ENCODE measurements at regions not wholly inside any gene's neighbourhood (a gene's known extent, or its start where the extent isn't known, plus 50 kb on each side); places are given as distances from the start of the nearest gene placed in this dataset.

GRCh38 chr1:192941722-192942411 lies 117.3 kb downstream of the UCHL5 start:
- intact Hi-C loops (cut with DNase I) = no loop called here
- DNase-seq (ENCODE audit: low spot score) = no peak

- intact Hi-C loops (cut with DNase I) = no loop called here
- no peak for DNase-seq (ENCODE audit: low spot score)
These were observed 116.1 kb downstream of the UCHL5 start for GRCh38 chr1:192943108-192943507.

- DNase-seq (ENCODE audit: low spot score) = no peak
- intact Hi-C loops (cut with DNase I) = no loop called here
These were observed 115.6 kb downstream of the UCHL5 start for GRCh38 chr1:192943522-192943921.

- intact Hi-C loops (cut with DNase I) = no loop called here
- DNase-seq (ENCODE audit: low spot score) = no peak
These were observed 113.6 kb downstream of the UCHL5 start for GRCh38 chr1:192945390-192946130.

- intact Hi-C loops (cut with DNase I) = no loop called here
- no peak for DNase-seq (ENCODE audit: low spot score)
These were observed 109.4 kb downstream of the UCHL5 start for GRCh38 chr1:192949783-192950182.

- no peak for DNase-seq (ENCODE audit: low spot score)
- intact Hi-C loops (cut with DNase I) = no loop called here
These were observed 108.2 kb downstream of the UCHL5 start for GRCh38 chr1:192950926-192951325.

GRCh38 chr1:192951691-192952460 lies 107.3 kb downstream of the UCHL5 start:
- intact Hi-C loops (cut with DNase I) = no loop called here
- no peak for DNase-seq (ENCODE audit: low spot score)

GRCh38 chr1:192952646-192953045 lies 106.5 kb downstream of the UCHL5 start:
- intact Hi-C loops (cut with DNase I) = no loop called here

GRCh38 chr1:192954705-192955265 lies 104.4 kb downstream of the UCHL5 start:
- peak; percentile 79 for DNase-seq (ENCODE audit: low spot score)
- intact Hi-C loops (cut with DNase I) = no loop called here

More at GRCh38 chr1:192952646-192953045, 106.5 kb downstream of the UCHL5 start:
- DNase-seq (ENCODE audit: low spot score) = no peak

GRCh38 chr1:192958350-192958749 lies 100.8 kb downstream of the UCHL5 start:
- DNase-seq (ENCODE audit: low spot score) = no peak
- intact Hi-C loops (cut with DNase I) = no loop called here

GRCh38 chr1:192958871-192959270 lies 100.3 kb downstream of the UCHL5 start:
- intact Hi-C loops (cut with DNase I) = no loop called here
- no peak for DNase-seq (ENCODE audit: low spot score)

GRCh38 chr1:192959657-192960186 lies 99.4 kb downstream of the UCHL5 start:
- intact Hi-C loops (cut with DNase I) = no loop called here
- DNase-seq (ENCODE audit: low spot score) = no peak
